Testis (tissue), 2 donors: ENCODE measurements at regions not wholly inside any gene's neighbourhood (a gene's known extent, or its start where the extent isn't known, plus 50 kb on each side); places are given as distances from the start of the nearest gene placed in this dataset.

ENCODE experiments used
- CTCF ChIP-seq, 3 experiments: fragments of 450-650 bp in 2 of 3; fragments of 200-600 bp in 1 of 3; sonication (generic) in 1 of 3; IDR thresholded peaks; one replicate each; pipeline ENCODE4 v1.5.1; 2016 to 2019; ENCODE audit warnings: antibody characterized with exemption in 3 of 3, mild to moderate bottlenecking in 2 of 3, moderate library complexity in 1 of 3
- POLR2A ChIP-seq: fragments of 450-650 bp; IDR thresholded peaks from one replicate; pipeline ENCODE4 v1.6.1; 2017; ENCODE audit warnings: antibody characterized with exemption, mild to moderate bottlenecking, moderate library complexity

GRCh38 chr7:113793171-113793570, 125.6 kb downstream of the PPP1R3A start:
- no peak for TF ChIP-seq CTCF (IDR thresholded peaks at IDR 0.05)
- TF ChIP-seq POLR2A = no peak
